A549 (cell line): ENCODE measurements at regions not wholly inside any gene's neighbourhood (a gene's known extent, or its start where the extent isn't known, plus 50 kb on each side); places are given as distances from the start of the nearest gene placed in this dataset.

Experiments used
- ATAC-seq, 2 experiments: fragments of 200-7000 bp in 1 of 2; fragments of >200 bp in 1 of 2; cut with Nextera tagmentation in 1 of 2; cut with Tn5 transposase in 1 of 2; 3 replicates each; pipeline versions ENCODE4 v1.8.0 to v1.9.1; 2018 to 2020; ENCODE audit warnings: mild to moderate bottlenecking in 1 of 2, moderate library complexity in 1 of 2
- CTCF ChIA-PET: fragments of 300-600 bp; sonication (Branson Sonifier 250); formaldehyde crosslinking; extraction: SDS; loops from one replicate; lab custom pipeline; 2021; ENCODE audit warnings: antibody characterized with exemption, inconsistent platforms; lab: Yijun Ruan, JAX
- POLR2A ChIA-PET: fragments of 350-600 bp; formaldehyde crosslinking; extraction: SDS; loops from one replicate; lab custom pipeline; 2021; ENCODE audit warnings: antibody characterized with exemption, inconsistent platforms; lab: Yijun Ruan, JAX
- DNase-seq, 2 experiments: peaks; one replicate each; pipeline versions ENCODE4 v3.0.0 to v3.0.0-alpha.2; 2011 to 2016; ENCODE audit warnings: low read depth in 1 of 2, low spot score in 1 of 2
- FAIRE-seq: peaks from 2 replicates; lab custom pipeline; 2011; peaks lifted over from hg19 to GRCh38; lab: Jason Lieb, UNC
- H3K27ac ChIP-seq, 2 experiments: fragments of >200 bp; sonication (Bioruptor Twin); formaldehyde crosslinking; 3 replicates each; pipeline ENCODE4 v1.5.1; 2016 to 2017
- H3K4me1 ChIP-seq: fragments of >200 bp; sonication (Bioruptor Twin); formaldehyde crosslinking; 3 replicates; pipeline ENCODE4 v1.6.1; 2016
- H3K4me2 ChIP-seq: fragments of >200 bp; sonication (Bioruptor Twin); formaldehyde crosslinking; 3 replicates; pipeline ENCODE4 v1.6.1; 2016
- H3K4me3 ChIP-seq: fragments of >200 bp; sonication (Bioruptor Twin); formaldehyde crosslinking; 3 replicates; pipeline ENCODE4 v1.5.1; 2016
- H3K9me3 ChIP-seq: fragments of >200 bp; sonication (Bioruptor Twin); formaldehyde crosslinking; 3 replicates; pipeline ENCODE4 v1.6.1; 2016
- BCL3 ChIP-seq: fragments of >200 bp; sonication (Bioruptor Twin); formaldehyde crosslinking; IDR thresholded peaks from 3 replicates; pipeline ENCODE4 v1.6.1; 2016
- CBX8 ChIP-seq: fragments of 200-600 bp; sonication (generic); IDR thresholded peaks from 2 replicates; pipeline ENCODE4 v1.6.1; 2016
- CEBPB ChIP-seq, 2 experiments: fragments of >200 bp in 1 of 2; sonication (Bioruptor Twin) in 1 of 2; formaldehyde crosslinking in 1 of 2; IDR thresholded peaks; 2 replicates each; pipeline ENCODE4 v1.6.1; 2012 to 2016
- EHF ChIP-seq: fragments of 250-450 bp; sonication (Bioruptor Pico); IDR thresholded peaks from 2 replicates; pipeline ENCODE4 v1.5.0; 2020; ENCODE audit warnings: mild to moderate bottlenecking
- ESRRA ChIP-seq: fragments of 150-350 bp; IDR thresholded peaks from 2 replicates; pipeline ENCODE4 v1.6.1; 2014; ENCODE audit warnings: mild to moderate bottlenecking, low read length, borderline replicate concordance
- FOSB ChIP-seq: fragments of 250-450 bp; sonication (Bioruptor Pico); IDR thresholded peaks from 2 replicates; pipeline ENCODE4 v1.5.0; 2020; ENCODE audit warnings: mild to moderate bottlenecking, moderate library complexity
- FOSL2 ChIP-seq, 2 experiments: fragments of 450-650 bp in 1 of 2; fragments of >200 bp in 1 of 2; sonication (Bioruptor Twin) in 1 of 2; formaldehyde crosslinking; IDR thresholded peaks; 2 replicates each; pipeline versions ENCODE4 v1.5.0 to v1.6.1; 2016 to 2020; ENCODE audit warnings: mild to moderate bottlenecking in 1 of 2, moderate library complexity in 1 of 2
- HOXA7 ChIP-seq: fragments of 250-450 bp; sonication (Bioruptor Pico); IDR thresholded peaks from 2 replicates; pipeline ENCODE4 v1.5.0; 2020; ENCODE audit warnings: mild to moderate bottlenecking, moderate library complexity
- HOXB5 ChIP-seq: fragments of 250-450 bp; sonication (Bioruptor Pico); IDR thresholded peaks from 2 replicates; pipeline ENCODE4 v1.5.0; 2020; ENCODE audit warnings: mild to moderate bottlenecking, moderate library complexity
- JUNB ChIP-seq: fragments of >200 bp; sonication (Bioruptor Twin); formaldehyde crosslinking; IDR thresholded peaks from 2 replicates; pipeline ENCODE4 v1.6.1; 2016
- MAZ ChIP-seq: fragments of 150-350 bp; IDR thresholded peaks from 2 replicates; pipeline ENCODE4 v1.6.1; 2014; ENCODE audit warnings: antibody characterized with exemption, low read depth, low read length, borderline replicate concordance
- MYC ChIP-seq: IDR thresholded peaks from 2 replicates; pipeline ENCODE4 v1.6.1; 2012; ENCODE audit warnings: mild to moderate bottlenecking, inconsistent platforms, low read length, improper control_type of control experiment, borderline replicate concordance
- NPAS2 ChIP-seq: fragments of 250-450 bp; sonication (Bioruptor Pico); IDR thresholded peaks from 2 replicates; pipeline ENCODE4 v1.8.0; 2022; ENCODE audit warnings: mild to moderate bottlenecking, moderate library complexity, borderline replicate concordance
- PHF8 ChIP-seq: fragments of 200-600 bp; sonication (generic); IDR thresholded peaks from 2 replicates; pipeline ENCODE4 v1.6.1; 2016; ENCODE audit warnings: low read depth, mild to moderate bottlenecking, antibody characterized with exemption, moderate library complexity, borderline replicate concordance
- POLR2A ChIP-seq: IDR thresholded peaks from 2 replicates; pipeline ENCODE4 v1.6.1; 2012; ENCODE audit warnings: mild to moderate bottlenecking, low read length
- RCOR1 ChIP-seq: fragments of 150-350 bp; IDR thresholded peaks from 2 replicates; pipeline ENCODE4 v1.6.1; 2014; ENCODE audit warnings: antibody characterized with exemption, low read length, low read depth
- REST ChIP-seq: fragments of 200-600 bp; sonication (generic); IDR thresholded peaks from 2 replicates; pipeline ENCODE4 v1.6.1; 2016; ENCODE audit warnings: antibody characterized with exemption, mild to moderate bottlenecking, moderate library complexity
- RFX5 ChIP-seq: fragments of 450-650 bp; IDR thresholded peaks from 2 replicates; pipeline ENCODE4 v1.7.1; 2014; ENCODE audit warnings: antibody characterized with exemption, mild to moderate bottlenecking, moderate library complexity
- RNF2 ChIP-seq: fragments of 200-600 bp; sonication (generic); IDR thresholded peaks from 2 replicates; pipeline ENCODE4 v1.6.1; 2016; ENCODE audit warnings: low read depth, mild to moderate bottlenecking, antibody characterized with exemption, moderate library complexity, borderline replicate concordance
- SMC3 ChIP-seq: fragments of >200 bp; sonication (Bioruptor Twin); formaldehyde crosslinking; IDR thresholded peaks from 3 replicates; pipeline ENCODE4 v1.6.1; 2018; ENCODE audit warnings: inconsistent platforms
- SREBF2 ChIP-seq: fragments of 450-650 bp; IDR thresholded peaks from 2 replicates; pipeline ENCODE4 v1.6.1; 2014; ENCODE audit warnings: mild to moderate bottlenecking, moderate library complexity
- TP53 ChIP-seq: fragments of 250-450 bp; sonication (Bioruptor Pico); IDR thresholded peaks from 2 replicates; pipeline ENCODE4 v1.5.0; 2021; ENCODE audit warnings: mild to moderate bottlenecking, moderate library complexity
- ZC3H11A ChIP-seq: fragments of 450-650 bp; IDR thresholded peaks from 2 replicates; pipeline ENCODE4 v1.6.1; 2014; ENCODE audit warnings: antibody characterized with exemption, mild to moderate bottlenecking
- ZNF302 ChIP-seq: fragments of 250-450 bp; sonication (Bioruptor Pico); IDR thresholded peaks from 2 replicates; pipeline ENCODE4 v1.9.0; 2021; ENCODE audit warnings: inconsistent platforms, mild to moderate bottlenecking, moderate library complexity
- WGBS: methylation state at CpG from one replicate; pipeline ENCODE4 v1.1.6; 2017; ENCODE audit errors: missing lambda C conversion rate; 5-methylcytosine and 5-hydroxymethylcytosine counted together
- TF ChIP-seq, protein P1 (sequence below): IDR thresholded peaks from 2 replicates; pipeline ENCODE4 v1.6.1; 2012
- TF ChIP-seq, protein P2 (sequence below): fragments of >200 bp; sonication (Bioruptor Twin); formaldehyde crosslinking; IDR thresholded peaks from 3 replicates; pipeline ENCODE4 v1.5.1; 2016
- TF ChIP-seq, protein P3 (sequence below): fragments of 250-450 bp; sonication (Bioruptor Pico); IDR thresholded peaks from 2 replicates; pipeline ENCODE4 v1.5.0; 2021; ENCODE audit warnings: mild to moderate bottlenecking, moderate library complexity, borderline replicate concordance

DNA sequence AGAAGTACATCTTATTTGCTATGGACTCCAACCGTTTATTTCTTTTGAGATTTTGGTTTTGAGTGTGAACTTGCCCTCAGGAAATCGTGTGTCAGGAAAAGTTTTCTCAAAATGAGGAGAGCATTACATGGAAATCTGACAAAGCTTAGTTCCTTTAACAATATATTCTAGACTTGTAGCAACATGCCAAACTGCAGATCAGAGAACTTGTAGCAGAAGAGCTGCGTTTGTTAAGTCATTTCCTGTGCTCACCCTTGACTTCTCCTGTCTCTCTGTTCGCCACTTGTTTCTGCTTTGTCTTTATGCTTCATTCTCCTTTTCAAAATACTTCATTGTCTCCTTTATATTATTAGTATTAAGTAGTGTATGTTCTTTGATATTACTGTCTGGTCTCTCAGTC lies 116.6 kb upstream of the FOXP2 start:
- H3K27ac ChIP-seq, result no peak overlapping the region
- no peak for DNase-seq
- no peak overlapping the region for H3K4me3 ChIP-seq
- ChIA-PET POLR2A (no interaction called here), CTCF (interaction anchor here (0.9 kb wide), 1 partner anchor 20 kb away, joined by 3 read pairs; no protein-coding TSS in a partner anchor)
- TF ChIP-seq PHF8, result no peak
- TF ChIP-seq, protein P1, sequence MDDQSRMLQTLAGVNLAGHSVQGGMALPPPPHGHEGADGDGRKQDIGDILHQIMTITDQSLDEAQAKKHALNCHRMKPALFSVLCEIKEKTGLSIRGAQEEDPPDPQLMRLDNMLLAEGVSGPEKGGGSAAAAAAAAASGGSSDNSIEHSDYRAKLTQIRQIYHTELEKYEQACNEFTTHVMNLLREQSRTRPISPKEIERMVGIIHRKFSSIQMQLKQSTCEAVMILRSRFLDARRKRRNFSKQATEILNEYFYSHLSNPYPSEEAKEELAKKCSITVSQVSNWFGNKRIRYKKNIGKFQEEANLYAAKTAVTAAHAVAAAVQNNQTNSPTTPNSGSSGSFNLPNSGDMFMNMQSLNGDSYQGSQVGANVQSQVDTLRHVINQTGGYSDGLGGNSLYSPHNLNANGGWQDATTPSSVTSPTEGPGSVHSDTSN, result no peak
- no peak for TF ChIP-seq HOXB5 (CRISPR knock-in tag)
- no peak for TF ChIP-seq CBX8
- no peak for TF ChIP-seq SMC3
- no peak for TF ChIP-seq TP53 (CRISPR knock-in tag)
- TF ChIP-seq ZNF302 (CRISPR knock-in tag), result no peak
- TF ChIP-seq MYC, result no peak
- no peak for TF ChIP-seq MAZ
- no peak for TF ChIP-seq FOSB
- TF ChIP-seq, protein P2, sequence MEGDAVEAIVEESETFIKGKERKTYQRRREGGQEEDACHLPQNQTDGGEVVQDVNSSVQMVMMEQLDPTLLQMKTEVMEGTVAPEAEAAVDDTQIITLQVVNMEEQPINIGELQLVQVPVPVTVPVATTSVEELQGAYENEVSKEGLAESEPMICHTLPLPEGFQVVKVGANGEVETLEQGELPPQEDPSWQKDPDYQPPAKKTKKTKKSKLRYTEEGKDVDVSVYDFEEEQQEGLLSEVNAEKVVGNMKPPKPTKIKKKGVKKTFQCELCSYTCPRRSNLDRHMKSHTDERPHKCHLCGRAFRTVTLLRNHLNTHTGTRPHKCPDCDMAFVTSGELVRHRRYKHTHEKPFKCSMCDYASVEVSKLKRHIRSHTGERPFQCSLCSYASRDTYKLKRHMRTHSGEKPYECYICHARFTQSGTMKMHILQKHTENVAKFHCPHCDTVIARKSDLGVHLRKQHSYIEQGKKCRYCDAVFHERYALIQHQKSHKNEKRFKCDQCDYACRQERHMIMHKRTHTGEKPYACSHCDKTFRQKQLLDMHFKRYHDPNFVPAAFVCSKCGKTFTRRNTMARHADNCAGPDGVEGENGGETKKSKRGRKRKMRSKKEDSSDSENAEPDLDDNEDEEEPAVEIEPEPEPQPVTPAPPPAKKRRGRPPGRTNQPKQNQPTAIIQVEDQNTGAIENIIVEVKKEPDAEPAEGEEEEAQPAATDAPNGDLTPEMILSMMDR, result no peak
- no peak for TF ChIP-seq NPAS2 (CRISPR knock-in tag)
- TF ChIP-seq ESRRA, result no peak
- TF ChIP-seq JUNB, result no peak
- no peak for TF ChIP-seq SREBF2
- H3K4me2 ChIP-seq, result no peak overlapping the region
- no peaks in the 10 kb centered on the region for H3K4me1 ChIP-seq
- ATAC-seq, result no peak
- H3K9me3 ChIP-seq, result no peaks in the 10 kb centered on the region
- WGBS, result 23% methylated on average over 4 of the region's 4 CpGs
- FAIRE-seq, result no peak

DNA sequence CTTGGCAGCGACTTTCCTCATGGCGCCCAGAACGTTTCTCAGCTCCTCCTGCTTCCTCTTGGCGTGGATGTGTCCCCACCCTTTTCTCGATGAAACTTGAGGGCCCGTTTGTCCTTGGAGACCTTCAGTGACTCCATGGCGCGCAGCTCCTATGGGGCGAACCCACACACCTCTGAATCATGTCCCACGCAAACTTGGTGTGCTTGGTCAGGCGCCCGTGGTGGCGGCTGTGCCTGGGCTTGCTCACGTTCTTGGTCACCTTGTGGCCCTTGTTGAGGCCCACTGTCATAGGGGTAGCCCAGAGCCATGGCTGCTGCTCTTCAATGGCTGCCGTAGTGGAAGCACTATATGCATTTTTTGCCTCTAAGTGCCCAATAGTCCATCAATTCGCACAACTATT lies 117.5 kb upstream of the FOXP2 start:
- Histone ChIP-seq H3K4me2 (no peak overlapping the region), H3K27ac (no peak overlapping the region), H3K4me1 (no peaks in the 10 kb centered on the region), H3K4me3 (no peak overlapping the region), H3K9me3 (no peaks in the 10 kb centered on the region)
- no peak for TF ChIP-seq HOXA7 (CRISPR knock-in tag)
- no peak for TF ChIP-seq FOSL2 (IDR thresholded peaks at IDR 0.05)
- TF ChIP-seq FOSL2 (CRISPR knock-in tag; IDR thresholded peaks at IDR 0.05), result no peak
- TF ChIP-seq PHF8, result no peak
- no peak for TF ChIP-seq REST
- TF ChIP-seq RNF2, result no peak
- TF ChIP-seq RCOR1, result no peak
- no peak for TF ChIP-seq RFX5
- no peak for TF ChIP-seq BCL3
- no peak for TF ChIP-seq ZC3H11A
- TF ChIP-seq POLR2A, result no peak
- TF ChIP-seq FOSB, result no peak
- TF ChIP-seq CEBPB (IDR thresholded peaks at IDR 0.05), result no peak
- no peak for TF ChIP-seq EHF (CRISPR knock-in tag)
- TF ChIP-seq MAZ, result no peak
- TF ChIP-seq, protein P3, sequence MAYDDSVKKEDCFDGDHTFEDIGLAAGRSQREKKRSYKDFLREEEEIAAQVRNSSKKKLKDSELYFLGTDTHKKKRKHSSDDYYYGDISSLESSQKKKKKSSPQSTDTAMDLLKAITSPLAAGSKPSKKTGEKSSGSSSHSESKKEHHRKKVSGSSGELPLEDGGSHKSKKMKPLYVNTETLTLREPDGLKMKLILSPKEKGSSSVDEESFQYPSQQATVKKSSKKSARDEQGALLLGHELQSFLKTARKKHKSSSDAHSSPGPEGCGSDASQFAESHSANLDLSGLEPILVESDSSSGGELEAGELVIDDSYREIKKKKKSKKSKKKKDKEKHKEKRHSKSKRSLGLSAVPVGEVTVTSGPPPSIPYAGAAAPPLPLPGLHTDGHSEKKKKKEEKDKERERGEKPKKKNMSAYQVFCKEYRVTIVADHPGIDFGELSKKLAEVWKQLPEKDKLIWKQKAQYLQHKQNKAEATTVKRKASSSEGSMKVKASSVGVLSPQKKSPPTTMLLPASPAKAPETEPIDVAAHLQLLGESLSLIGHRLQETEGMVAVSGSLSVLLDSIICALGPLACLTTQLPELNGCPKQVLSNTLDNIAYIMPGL (CRISPR knock-in tag), result no peak
- WGBS, result 36% methylated on average over 14 of the region's 16 CpGs
- DNase-seq (no peak), FAIRE-seq (no peak), ATAC-seq (no peak)
- ChIA-PET POLR2A (no interaction called here), CTCF (interaction anchor here (0.6 kb wide), 1 partner anchor 14 kb away, joined by 3 read pairs; no protein-coding TSS in a partner anchor)
